Esophagus squamous epithelium (tissue), 5 donors: ENCODE measurements at regions not wholly inside any gene's neighbourhood (a gene's known extent, or its start where the extent isn't known, plus 50 kb on each side); places are given as distances from the start of the nearest gene placed in this dataset.

ENCODE experiments used
- DNase-seq: peaks from one replicate; lab custom pipeline; 2025; lab: John Stamatoyannopoulos, UW
- H3K27ac ChIP-seq, 4 donors: fragments of 200-600 bp; sonication (generic); one replicate each; pipeline ENCODE4 v1.5.1; 2016 to 2019; ENCODE audit warnings: mild to moderate bottlenecking in 1 of 4
- H3K27me3 ChIP-seq, 4 donors: fragments of 200-600 bp; sonication (generic); 1 replicate in 3 of 4; 2 replicates in 1 of 4; pipeline versions ENCODE4 v1.5.1 to v1.6.0; 2017 to 2021; ENCODE audit warnings: antibody characterized with exemption in 1 of 4
- H3K36me3 ChIP-seq, 3 donors: fragments of 200-600 bp; sonication (generic); one replicate each; pipeline ENCODE4 v1.5.1; 2016 to 2019
- H3K4me1 ChIP-seq, 3 donors: fragments of 200-600 bp; sonication (generic); one replicate each; pipeline ENCODE4 v1.5.1; 2017 to 2019
- H3K4me3 ChIP-seq, 4 donors: fragments of 200-600 bp; sonication (generic); 1 replicate in 3 of 4; 2 replicates in 1 of 4; pipeline ENCODE4 v1.5.1; 2016 to 2019; ENCODE audit warnings: mild to moderate bottlenecking in 2 of 4, moderate library complexity in 1 of 4
- H3K9me3 ChIP-seq, 3 donors: fragments of 200-600 bp; sonication (generic); one replicate each; pipeline ENCODE4 v1.5.1; 2016 to 2019
- CTCF ChIP-seq, 6 experiments: fragments of 450-650 bp in 4 of 6; fragments of 200-600 bp in 2 of 6; sonication (generic) in 2 of 6; IDR thresholded peaks; one replicate each; pipeline ENCODE4 v1.5.1; 2016 to 2019; ENCODE audit warnings: antibody characterized with exemption in 6 of 6, mild to moderate bottlenecking in 4 of 6, moderate library complexity in 4 of 6
- POLR2A ChIP-seq, 4 donors: fragments of 450-650 bp; IDR thresholded peaks; one replicate each; pipeline ENCODE4 v1.6.1; 2017; ENCODE audit warnings: antibody characterized with exemption in 4 of 4, mild to moderate bottlenecking in 4 of 4, moderate library complexity in 3 of 4
- WGBS, 2 donors: methylation state at CpG; one replicate each; pipeline ENCODE4 v1.1.5; 2018; 5-methylcytosine and 5-hydroxymethylcytosine counted together
- intact Hi-C: fragments of 100-400 bp; cut with DNase I; formaldehyde crosslinking; loops from one replicate; pipeline ENCODE4 v1.15.0; 2022
- donor health status: DM: yes; HTN: yes; CAD: no.

GRCh38 chr9:109894473-109894872, 114.5 kb downstream of the PALM2AKAP2 start:
- no peaks in the 10 kb centered on the region for H3K27me3 ChIP-seq
- H3K9me3 ChIP-seq: no peaks in the 10 kb centered on the region
- H3K4me3 ChIP-seq: no peak overlapping the region
- no peaks in the 10 kb centered on the region for H3K36me3 ChIP-seq
- TF ChIP-seq POLR2A (IDR thresholded peaks at IDR 0.05): no peak
- no peak for TF ChIP-seq CTCF (IDR thresholded peaks at IDR 0.05)
- no peak overlapping the region for H3K27ac ChIP-seq
- intact Hi-C loops: no loop called here
- H3K4me1 ChIP-seq: no peaks in the 10 kb centered on the region
- DNase-seq: no peak
- 78 to 89% methylated on average over 6 of the region's 6 CpGs for WGBS, 2 donors

GRCh38 chr9:109894921-109895758, 115.1 kb downstream of the PALM2AKAP2 start:
- intact Hi-C loops: no loop called here
- H3K36me3 ChIP-seq: no peaks in the 10 kb centered on the region
- 45 to 56% methylated on average over 6 of the region's 6 CpGs for WGBS, 2 donors

GRCh38 chr9:109901201-109901600, 121.2 kb downstream of the PALM2AKAP2 start:
- no peaks in the 10 kb centered on the region for H3K36me3 ChIP-seq
- DNase-seq: no peak
- H3K9me3 ChIP-seq: no peaks in the 10 kb centered on the region
- WGBS, 2 donors: 35 to 47% methylated on average over 3 of the region's 3 CpGs
- H3K27ac ChIP-seq: no peak overlapping the region
- intact Hi-C loops: loop anchor here (5.0 kb wide), 2 partner anchors 156 to 251 kb away; no protein-coding TSS in a partner anchor
- H3K27me3 ChIP-seq: no peaks in the 10 kb centered on the region
- no peak overlapping the region for H3K4me3 ChIP-seq
- peaks cover 0 to 11% (median 5%) of the 10 kb centered on the region in 3 donors for H3K4me1 ChIP-seq
- no peak for TF ChIP-seq CTCF (IDR thresholded peaks at IDR 0.05)
- no peak for TF ChIP-seq POLR2A (IDR thresholded peaks at IDR 0.05)

More at GRCh38 chr9:109894921-109895758, 115.1 kb downstream of the PALM2AKAP2 start:
- no peaks in the 10 kb centered on the region for H3K4me1 ChIP-seq
- no peaks in the 10 kb centered on the region for H3K9me3 ChIP-seq
- H3K4me3 ChIP-seq: no peak overlapping the region
- TF ChIP-seq CTCF (IDR thresholded peaks at IDR 0.05) (no peak), POLR2A (IDR thresholded peaks at IDR 0.05) (no peak)
- DNase-seq: no peak
- no peaks in the 10 kb centered on the region for H3K27me3 ChIP-seq
- peak overlapping the region in 1 of 4 donors; percentile 6 for H3K27ac ChIP-seq

GRCh38 chr9:109903515-109904138, 123.6 kb downstream of the PALM2AKAP2 start:
- Histone ChIP-seq H3K27ac (no peak overlapping the region), H3K36me3 (no peaks in the 10 kb centered on the region), H3K4me1 (peaks cover 0 to 17% (median 10%) of the 10 kb centered on the region in 3 donors), H3K9me3 (no peaks in the 10 kb centered on the region), H3K27me3 (no peaks in the 10 kb centered on the region), H3K4me3 (no peak overlapping the region)
- intact Hi-C loops: loop anchor here (5.0 kb wide), 2 partner anchors 154 to 249 kb away; no protein-coding TSS in a partner anchor
- TF ChIP-seq POLR2A (IDR thresholded peaks at IDR 0.05) (no peak), CTCF (IDR thresholded peaks at IDR 0.05) (peak; percentile 60 to 80 (median 68))
- DNase-seq: no peak
- WGBS, 2 donors: 3 to 6% methylated on average over 2 of the region's 2 CpGs

- intact Hi-C loops: loop anchor here (5.0 kb wide), 2 partner anchors 153 to 248 kb away; no protein-coding TSS in a partner anchor
- H3K4me1 ChIP-seq: peaks cover 0 to 19% (median 10%) of the 10 kb centered on the region in 3 donors
- H3K27ac ChIP-seq: no peak overlapping the region
- no peak overlapping the region for H3K4me3 ChIP-seq
- DNase-seq: no peak
- TF ChIP-seq POLR2A (IDR thresholded peaks at IDR 0.05): no peak
- no peak for TF ChIP-seq CTCF (IDR thresholded peaks at IDR 0.05)
- no peaks in the 10 kb centered on the region for H3K36me3 ChIP-seq
- 54 to 60% methylated on average over 5 of the region's 5 CpGs for WGBS, 2 donors
- no peaks in the 10 kb centered on the region for H3K27me3 ChIP-seq
- H3K9me3 ChIP-seq: no peaks in the 10 kb centered on the region
These were observed 124.7 kb downstream of the PALM2AKAP2 start for GRCh38 chr9:109904666-109905065.
